Activated B cell treated with CpG ODN at 0.5 μM for 24 hours (primary cell): ENCODE measurements at regions not wholly inside any gene's neighbourhood (a gene's known extent, or its start where the extent isn't known, plus 50 kb on each side); places are given as distances from the start of the nearest gene placed in this dataset.

Experiments used
- ATAC-seq: fragments of 200-7000 bp; cut with Tn5 transposase; one replicate; pipeline ENCODE4 v1.10.0; 2021; ENCODE audit warnings: low read depth, mild to moderate bottlenecking, moderate library complexity
- CTCF ChIA-PET: fragments of 350-600 bp; sonication (Branson Sonifier 250); formaldehyde crosslinking; loops from one replicate; lab custom pipeline; 2021; ENCODE audit warnings: antibody characterized with exemption; lab: Charles Lee
- POLR2A ChIA-PET: fragments of 350-600 bp; sonication (Branson Sonifier 250); formaldehyde crosslinking; loops from one replicate; lab custom pipeline; 2021; ENCODE audit warnings: antibody characterized with exemption; lab: Charles Lee
- DNase-seq: peaks from one replicate; pipeline ENCODE4 v3.0.0; 2022
- H3K27ac Mint-ChIP-seq: one replicate; pipeline ENCODE4 v1.8.0; 2020; ENCODE audit warnings: mixed read lengths
- H3K27me3 Mint-ChIP-seq: one replicate; pipeline ENCODE4 v1.8.0; 2021; ENCODE audit warnings: mixed read lengths
- H3K36me3 Mint-ChIP-seq: one replicate; pipeline ENCODE4 v1.8.0; 2021; ENCODE audit warnings: low read depth, mixed read lengths
- H3K4me1 Mint-ChIP-seq: one replicate; pipeline ENCODE4 v1.8.0; 2021; ENCODE audit warnings: mixed read lengths
- H3K4me3 Mint-ChIP-seq: one replicate; pipeline ENCODE4 v1.8.0; 2020; ENCODE audit warnings: mild to moderate bottlenecking, mixed read lengths
- H3K9me3 Mint-ChIP-seq: one replicate; pipeline ENCODE4 v1.8.0; 2020; ENCODE audit warnings: mixed read lengths
- intact Hi-C: fragments of 100-400 bp; cut with micrococcal nuclease; formaldehyde crosslinking; loops from one replicate; pipeline ENCODE4 v1.15.1; 2024
- TF ChIP-seq, protein P1 (sequence below): fragments of 200-600 bp; IDR thresholded peaks from one replicate; pipeline ENCODE4 v1.8.0; 2022; ENCODE audit warnings: antibody characterized with exemption, mild to moderate bottlenecking

DNA sequence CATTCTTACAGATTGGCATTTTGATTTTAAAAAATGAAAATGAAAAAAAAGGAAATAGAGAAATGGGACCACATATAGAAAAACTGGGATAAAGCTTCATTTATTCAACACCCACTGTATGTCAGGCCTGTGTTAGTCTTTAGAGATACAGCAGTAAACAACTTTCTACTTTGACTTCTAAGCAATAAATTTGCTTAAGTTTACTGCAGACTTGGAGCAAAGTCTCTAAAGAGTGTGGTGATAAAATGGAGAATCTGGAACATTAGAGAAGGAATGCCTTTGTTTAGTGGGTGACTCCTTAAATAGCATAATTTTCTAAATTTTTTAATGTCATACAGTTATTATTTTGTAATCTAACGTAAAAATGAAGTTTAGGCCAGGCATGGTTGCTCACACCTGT lies 80.7 kb upstream of the CNKSR3 start:
- ChIA-PET POLR2A (no interaction called here), CTCF (no interaction called here)
- DNase-seq (no peak), ATAC-seq (no peak)
- Mint-ChIP-seq H3K27me3 (peaks cover 3% of the 10 kb centered on the region), H3K4me3 (no peak overlapping the region), H3K9me3 (no peaks in the 10 kb centered on the region), H3K36me3 (no peaks in the 10 kb centered on the region), H3K27ac (no peak overlapping the region), H3K4me1 (no peaks in the 10 kb centered on the region)
- TF ChIP-seq, protein P1, sequence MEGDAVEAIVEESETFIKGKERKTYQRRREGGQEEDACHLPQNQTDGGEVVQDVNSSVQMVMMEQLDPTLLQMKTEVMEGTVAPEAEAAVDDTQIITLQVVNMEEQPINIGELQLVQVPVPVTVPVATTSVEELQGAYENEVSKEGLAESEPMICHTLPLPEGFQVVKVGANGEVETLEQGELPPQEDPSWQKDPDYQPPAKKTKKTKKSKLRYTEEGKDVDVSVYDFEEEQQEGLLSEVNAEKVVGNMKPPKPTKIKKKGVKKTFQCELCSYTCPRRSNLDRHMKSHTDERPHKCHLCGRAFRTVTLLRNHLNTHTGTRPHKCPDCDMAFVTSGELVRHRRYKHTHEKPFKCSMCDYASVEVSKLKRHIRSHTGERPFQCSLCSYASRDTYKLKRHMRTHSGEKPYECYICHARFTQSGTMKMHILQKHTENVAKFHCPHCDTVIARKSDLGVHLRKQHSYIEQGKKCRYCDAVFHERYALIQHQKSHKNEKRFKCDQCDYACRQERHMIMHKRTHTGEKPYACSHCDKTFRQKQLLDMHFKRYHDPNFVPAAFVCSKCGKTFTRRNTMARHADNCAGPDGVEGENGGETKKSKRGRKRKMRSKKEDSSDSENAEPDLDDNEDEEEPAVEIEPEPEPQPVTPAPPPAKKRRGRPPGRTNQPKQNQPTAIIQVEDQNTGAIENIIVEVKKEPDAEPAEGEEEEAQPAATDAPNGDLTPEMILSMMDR, result no peak
- intact Hi-C loops, result no loop called here

DNA sequence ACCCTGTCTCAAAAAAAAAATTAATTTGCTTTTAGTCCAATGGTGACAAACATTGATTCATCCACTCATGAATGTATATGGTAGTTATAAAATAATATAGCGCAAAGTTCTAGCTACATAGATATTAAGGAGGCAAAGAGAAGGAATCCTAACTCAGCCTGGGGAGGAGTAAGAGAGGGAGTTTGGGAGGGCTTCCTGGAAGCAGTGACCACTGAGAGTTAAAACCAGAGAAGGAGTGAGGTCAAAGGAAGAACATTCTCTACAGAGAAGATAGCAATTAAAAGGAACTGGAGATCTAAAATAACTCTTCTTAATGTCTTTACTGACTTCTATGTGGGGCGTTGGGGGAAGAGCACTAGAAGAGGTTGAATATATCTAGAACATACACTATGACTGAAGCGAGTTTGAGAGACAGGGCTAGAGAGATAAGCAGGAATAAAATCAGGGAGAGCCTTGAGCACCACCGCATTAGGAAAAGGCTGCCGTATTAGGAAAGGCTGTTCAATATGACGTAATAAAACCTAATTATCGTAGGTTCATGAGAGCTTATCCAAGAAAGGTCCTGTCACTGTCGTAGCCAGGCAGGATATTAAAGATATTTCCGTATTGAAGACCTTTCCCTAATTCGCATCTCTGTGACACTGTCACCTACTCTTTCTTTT lies 81.8 kb upstream of the CNKSR3 start:
- CTCF ChIA-PET, result no interaction called here
- TF ChIP-seq, protein P1, result no peak
- DNase-seq (no peak), ATAC-seq (no peak)
- POLR2A ChIA-PET, result no interaction called here
- intact Hi-C loops, result no loop called here
- Mint-ChIP-seq H3K9me3 (no peaks in the 10 kb centered on the region), H3K4me3 (no peak overlapping the region), H3K27me3 (peaks cover 3% of the 10 kb centered on the region), H3K27ac (no peak overlapping the region), H3K4me1 (no peaks in the 10 kb centered on the region), H3K36me3 (no peaks in the 10 kb centered on the region)

DNA sequence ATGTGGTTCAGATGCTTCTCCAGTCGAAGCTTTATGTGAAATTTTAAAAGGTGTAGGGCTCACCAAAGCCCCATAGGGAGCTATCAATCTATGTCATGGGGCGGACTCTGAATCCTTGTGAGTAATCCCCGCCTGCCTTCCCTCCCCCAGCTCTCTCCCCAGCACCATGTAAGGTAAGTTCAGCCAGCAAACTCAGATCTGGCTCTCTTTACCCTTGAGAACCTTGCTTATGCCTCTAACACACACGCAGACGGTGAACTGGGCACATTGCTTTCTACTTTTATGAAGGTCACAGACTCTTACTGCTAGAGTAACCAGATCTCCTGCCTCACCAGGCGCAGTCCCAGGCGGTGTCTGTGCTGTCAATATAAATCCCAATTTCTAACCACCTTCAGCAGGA lies 82.6 kb upstream of the CNKSR3 start:
- ChIA-PET POLR2A (no interaction called here), CTCF (no interaction called here)
- no peak for ATAC-seq
- Mint-ChIP-seq H3K27ac (no peak overlapping the region), H3K4me1 (no peaks in the 10 kb centered on the region), H3K36me3 (no peaks in the 10 kb centered on the region), H3K4me3 (no peak overlapping the region), H3K9me3 (no peaks in the 10 kb centered on the region), H3K27me3 (peaks cover 3% of the 10 kb centered on the region)
- TF ChIP-seq, protein P1, result no peak
- no peak for DNase-seq
- intact Hi-C loops, result no loop called here

DNA sequence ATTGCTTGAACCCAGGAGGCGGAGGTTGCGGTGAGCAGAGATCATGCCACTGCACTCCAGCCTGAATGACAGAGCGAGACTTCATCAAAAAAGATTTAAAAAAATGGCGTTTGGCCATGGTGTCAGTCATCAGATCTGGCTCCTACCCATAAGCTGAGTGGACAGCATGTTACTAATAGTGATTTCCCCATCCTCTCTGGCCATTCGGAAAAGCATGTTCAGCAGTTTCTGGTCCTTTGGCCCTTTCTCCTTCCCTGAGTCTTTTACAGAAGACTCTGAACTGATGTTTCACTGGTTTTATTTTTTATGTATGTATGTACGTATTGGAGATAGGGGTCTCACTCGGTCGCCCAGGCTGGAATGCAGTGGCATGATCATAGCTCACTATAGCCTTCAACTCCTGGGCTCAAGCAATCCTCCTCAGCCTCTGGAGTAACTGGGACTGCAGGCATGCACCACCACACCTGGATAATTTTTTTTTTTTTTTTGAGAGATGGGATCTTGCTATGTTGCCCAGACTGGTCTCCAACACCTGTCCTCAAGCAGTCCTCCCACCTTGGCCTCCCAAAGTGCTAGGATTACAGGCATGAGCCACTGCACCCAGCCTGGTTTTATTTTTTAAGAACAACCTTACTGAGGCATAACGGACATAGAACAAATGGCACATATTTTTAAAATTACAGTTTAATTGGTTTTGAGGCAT lies 84.2 kb upstream of the CNKSR3 start:
- TF ChIP-seq, protein P1, result no peak
- no peak for ATAC-seq
- DNase-seq, result no peak
- Mint-ChIP-seq H3K36me3 (no peaks in the 10 kb centered on the region), H3K27me3 (peaks cover 3% of the 10 kb centered on the region), H3K4me1 (no peaks in the 10 kb centered on the region), H3K4me3 (no peak overlapping the region), H3K9me3 (no peaks in the 10 kb centered on the region), H3K27ac (no peak overlapping the region)
- CTCF ChIA-PET, result interaction anchor here (0.6 kb wide), 1 partner anchor 303 kb away, joined by 3 read pairs; no protein-coding TSS in a partner anchor
- intact Hi-C loops, result no loop called here
- POLR2A ChIA-PET, result interaction anchor here (0.6 kb wide), 1 partner anchor 40 kb away, joined by 7 read pairs; no protein-coding TSS in a partner anchor

DNA sequence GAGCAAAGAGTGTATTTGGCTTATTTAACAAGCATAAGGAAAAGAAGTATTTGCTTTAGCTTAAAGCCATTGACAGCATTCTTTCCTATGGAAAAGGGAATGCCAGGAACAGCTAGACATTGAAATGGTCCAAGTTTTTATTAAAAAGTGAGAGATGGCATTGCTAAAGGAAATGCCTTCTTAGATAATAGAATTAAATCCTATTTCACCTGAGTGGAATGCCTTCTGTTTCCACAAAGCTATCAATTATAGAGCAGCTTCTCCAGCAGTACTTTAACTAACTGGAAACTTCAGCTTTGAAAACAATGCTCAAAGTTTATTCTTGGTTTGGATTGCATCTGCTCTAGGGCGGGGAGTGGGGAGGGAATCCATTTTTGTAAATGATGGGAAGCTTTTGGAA lies 85.1 kb upstream of the CNKSR3 start:
- no peak for DNase-seq
- TF ChIP-seq, protein P1, result no peak
- no peak overlapping the region for H3K4me3 Mint-ChIP-seq
- ChIA-PET CTCF (no interaction called here), POLR2A (interaction anchor here (0.6 kb wide), 1 partner anchor 39 kb away, joined by 7 read pairs; no protein-coding TSS in a partner anchor)
- H3K27me3 Mint-ChIP-seq, result peaks cover 3% of the 10 kb centered on the region
- H3K4me1 Mint-ChIP-seq, result no peaks in the 10 kb centered on the region
- no peaks in the 10 kb centered on the region for H3K36me3 Mint-ChIP-seq
- H3K9me3 Mint-ChIP-seq, result no peaks in the 10 kb centered on the region
- intact Hi-C loops, result no loop called here
- H3K27ac Mint-ChIP-seq, result no peak overlapping the region
- no peak for ATAC-seq
